Stimulated activated naive CD8-positive, alpha-beta T cell treated with anti-CD3 and anti-CD28 coated beads, Interleukin-15, amount 100 ng/mL, for 72 hours (primary cell): ENCODE measurements at regions not wholly inside any gene's neighbourhood (a gene's known extent, or its start where the extent isn't known, plus 50 kb on each side); places are given as distances from the start of the nearest gene placed in this dataset.

Experiments used
- ATAC-seq: fragments of 150-1000 bp; cut with Tn5 transposase; 2 replicates; pipeline ENCODE4 v1.10.0; 2021; ENCODE audit warnings: mild to moderate bottlenecking, moderate library complexity
- DNase-seq, 2 donors: peaks; one replicate each; pipeline ENCODE4 v3.0.0; 2021 to 2022
- H3K27ac Mint-ChIP-seq, 2 donors: one replicate each; pipeline ENCODE4 v1.8.0; 2022; ENCODE audit warnings: mild to moderate bottlenecking in 2 of 2, mixed read lengths in 2 of 2, moderate library complexity in 2 of 2
- H3K27me3 Mint-ChIP-seq: one replicate; pipeline ENCODE4 v1.8.0; 2022; ENCODE audit warnings: mixed read lengths
- H3K4me1 Mint-ChIP-seq: one replicate; pipeline ENCODE4 v1.8.0; 2022; ENCODE audit warnings: mild to moderate bottlenecking, mixed read lengths
- H3K4me3 Mint-ChIP-seq, 2 donors: one replicate each; pipeline ENCODE4 v1.8.0; 2022; ENCODE audit warnings: mild to moderate bottlenecking in 2 of 2, mixed read lengths in 2 of 2, moderate library complexity in 1 of 2
- H3K9me3 Mint-ChIP-seq, 2 donors: one replicate each; pipeline ENCODE4 v1.8.0; 2022; ENCODE audit warnings: mixed read lengths in 2 of 2

DNA sequence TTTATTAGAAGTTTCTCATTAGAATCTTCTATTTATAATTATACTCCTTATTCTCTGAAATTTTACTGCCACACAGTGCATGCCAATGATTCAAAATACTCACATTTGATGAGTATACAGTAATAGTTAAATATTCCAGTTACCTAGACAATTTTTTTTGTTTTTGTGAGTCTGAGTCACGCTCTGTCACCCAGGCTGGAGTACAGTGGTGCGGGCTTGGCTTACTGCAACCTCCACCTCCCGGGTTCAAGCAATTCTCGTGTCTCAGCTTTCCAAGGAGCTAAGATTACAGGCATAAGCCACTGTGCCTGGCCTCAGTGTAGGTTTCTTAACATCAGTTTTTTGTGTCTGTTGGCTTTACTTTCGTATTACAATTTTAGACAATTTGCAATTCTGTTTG lies 87.1 kb downstream of the ZNF486 start:
- DNase-seq (no peak), ATAC-seq (no peak)
- no peaks in the 10 kb centered on the region for H3K27me3 Mint-ChIP-seq
- peaks cover 0 to 10% of the 10 kb centered on the region in 2 donors for H3K9me3 Mint-ChIP-seq
- H3K4me1 Mint-ChIP-seq = no peaks in the 10 kb centered on the region
- H3K27ac Mint-ChIP-seq = no peak overlapping the region
- H3K4me3 Mint-ChIP-seq = no peak overlapping the region

DNA sequence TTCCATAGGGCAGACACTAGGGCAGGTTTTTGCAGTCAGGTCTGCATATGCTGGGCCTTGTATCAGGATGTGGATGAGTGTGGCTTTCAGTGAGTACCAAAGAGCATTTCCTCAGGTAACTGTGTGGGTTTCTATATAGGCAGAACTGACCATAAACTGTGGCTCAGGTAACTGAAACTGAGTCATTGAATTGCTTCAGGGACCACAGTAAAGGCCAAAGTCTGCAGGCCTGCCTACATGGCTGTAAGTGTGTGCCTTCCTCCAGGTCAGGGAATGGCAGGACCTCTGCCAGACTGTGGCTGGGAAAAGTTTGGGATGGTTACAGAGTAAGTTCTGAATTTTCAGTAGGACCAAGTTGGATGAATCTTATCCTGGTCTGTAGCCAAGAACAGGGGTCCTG lies 85.6 kb downstream of the ZNF486 start:
- no peak overlapping the region for H3K27ac Mint-ChIP-seq
- no peaks in the 10 kb centered on the region for H3K9me3 Mint-ChIP-seq
- H3K4me1 Mint-ChIP-seq = no peaks in the 10 kb centered on the region
- no peaks in the 10 kb centered on the region for H3K27me3 Mint-ChIP-seq
- ATAC-seq = no peak
- no peak overlapping the region for H3K4me3 Mint-ChIP-seq
- DNase-seq = no peak

DNA sequence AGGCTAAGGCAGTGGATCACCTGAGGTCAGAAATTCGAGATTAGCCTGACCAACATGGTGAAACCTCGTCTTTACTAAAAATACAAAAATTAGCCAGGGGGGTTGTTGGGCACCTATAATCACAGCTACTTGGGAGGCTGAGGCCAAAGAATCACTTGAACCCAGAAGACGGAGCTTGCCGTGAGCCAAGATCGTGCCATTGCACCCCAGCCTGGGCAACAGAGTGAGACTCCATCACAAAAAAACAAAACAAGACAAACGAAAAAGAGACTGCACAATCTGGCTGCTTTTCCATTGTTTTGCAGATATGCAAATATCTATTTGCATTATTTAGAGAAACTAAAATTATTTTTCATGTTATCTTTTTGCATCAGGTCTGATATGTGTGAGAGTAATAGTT lies 83.6 kb downstream of the ZNF486 start:
- Mint-ChIP-seq H3K27ac (no peak overlapping the region), H3K4me1 (no peaks in the 10 kb centered on the region), H3K9me3 (no peaks in the 10 kb centered on the region), H3K27me3 (no peaks in the 10 kb centered on the region), H3K4me3 (no peak overlapping the region)
- no peak for ATAC-seq
- no peak for DNase-seq

DNA sequence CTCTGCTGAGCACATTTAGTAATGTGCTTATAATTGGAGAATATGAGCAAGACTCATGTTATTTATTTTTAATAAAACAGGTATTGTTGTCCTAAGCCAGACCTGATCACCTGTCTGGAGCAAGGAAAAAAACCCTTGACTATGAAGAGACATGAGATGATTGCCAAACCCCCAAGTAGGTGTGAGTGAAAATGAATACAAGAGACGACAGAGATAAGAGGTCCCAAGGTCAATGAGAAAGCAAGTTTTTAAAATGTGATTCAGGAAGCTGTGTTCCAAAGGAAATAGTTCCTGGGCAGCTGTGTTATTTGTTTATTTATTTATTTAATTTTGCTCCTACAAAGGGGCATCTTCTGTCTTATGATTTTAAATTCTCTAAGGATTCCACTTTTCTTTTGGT lies 83.1 kb downstream of the ZNF486 start:
- H3K4me3 Mint-ChIP-seq = no peak overlapping the region
- ATAC-seq = no peak
- DNase-seq = no peak
- H3K27ac Mint-ChIP-seq = no peak overlapping the region
- H3K27me3 Mint-ChIP-seq = no peaks in the 10 kb centered on the region
- no peaks in the 10 kb centered on the region for H3K4me1 Mint-ChIP-seq
- no peaks in the 10 kb centered on the region for H3K9me3 Mint-ChIP-seq
